Panc1 (cell line): ENCODE measurements at regions not wholly inside any gene's neighbourhood (a gene's known extent, or its start where the extent isn't known, plus 50 kb on each side); places are given as distances from the start of the nearest gene placed in this dataset.

Experiments used
- POLR2AphosphoS5 ChIP-seq: IDR thresholded peaks from 2 replicates; pipeline ENCODE4 v1.6.1; 2012; ENCODE audit warnings: mild to moderate bottlenecking, low read depth, low read length, moderate library complexity
- SIN3A ChIP-seq: IDR thresholded peaks from 2 replicates; pipeline ENCODE4 v1.6.1; 2012; ENCODE audit warnings: low read depth, mild to moderate bottlenecking, low read length, moderate library complexity, borderline replicate concordance; ENCODE audit not compliant: insufficient read depth
- TF ChIP-seq, protein P1 (sequence below): fragments of 450-650 bp; IDR thresholded peaks from 2 replicates; pipeline ENCODE4 v1.5.1; 2017; ENCODE audit warnings: mild to moderate bottlenecking
- TF ChIP-seq, protein P2 (sequence below), 2 experiments: IDR thresholded peaks; 2 replicates each; pipeline ENCODE4 v1.6.1; 2011 to 2012; ENCODE audit warnings: low read depth in 2 of 2, control low read depth in 1 of 2, low read length in 1 of 2, mild to moderate bottlenecking in 1 of 2, moderate library complexity in 1 of 2; ENCODE audit not compliant: insufficient read depth in 1 of 2

DNA sequence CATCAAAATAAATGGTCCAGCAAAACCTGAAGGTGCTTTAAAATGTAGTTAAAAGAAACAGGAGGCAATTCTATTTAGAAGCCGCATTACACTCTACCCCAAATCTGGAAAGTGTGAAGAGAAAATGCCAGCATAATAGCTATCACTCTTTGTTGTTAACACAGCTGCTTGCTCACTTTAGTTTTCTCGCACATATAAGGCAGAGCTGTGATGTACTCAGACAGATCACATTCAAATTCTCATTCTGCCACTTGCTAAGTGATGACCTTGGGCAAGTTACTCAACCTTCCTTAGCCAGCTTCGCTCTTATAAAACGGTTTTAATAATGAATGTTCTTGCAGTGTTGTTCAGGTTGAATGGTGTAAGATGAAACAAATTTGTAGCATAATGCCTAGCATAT lies 56.0 kb upstream of the MGAT4C start:
- TF ChIP-seq, protein P1, sequence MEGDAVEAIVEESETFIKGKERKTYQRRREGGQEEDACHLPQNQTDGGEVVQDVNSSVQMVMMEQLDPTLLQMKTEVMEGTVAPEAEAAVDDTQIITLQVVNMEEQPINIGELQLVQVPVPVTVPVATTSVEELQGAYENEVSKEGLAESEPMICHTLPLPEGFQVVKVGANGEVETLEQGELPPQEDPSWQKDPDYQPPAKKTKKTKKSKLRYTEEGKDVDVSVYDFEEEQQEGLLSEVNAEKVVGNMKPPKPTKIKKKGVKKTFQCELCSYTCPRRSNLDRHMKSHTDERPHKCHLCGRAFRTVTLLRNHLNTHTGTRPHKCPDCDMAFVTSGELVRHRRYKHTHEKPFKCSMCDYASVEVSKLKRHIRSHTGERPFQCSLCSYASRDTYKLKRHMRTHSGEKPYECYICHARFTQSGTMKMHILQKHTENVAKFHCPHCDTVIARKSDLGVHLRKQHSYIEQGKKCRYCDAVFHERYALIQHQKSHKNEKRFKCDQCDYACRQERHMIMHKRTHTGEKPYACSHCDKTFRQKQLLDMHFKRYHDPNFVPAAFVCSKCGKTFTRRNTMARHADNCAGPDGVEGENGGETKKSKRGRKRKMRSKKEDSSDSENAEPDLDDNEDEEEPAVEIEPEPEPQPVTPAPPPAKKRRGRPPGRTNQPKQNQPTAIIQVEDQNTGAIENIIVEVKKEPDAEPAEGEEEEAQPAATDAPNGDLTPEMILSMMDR, result no peak
- TF ChIP-seq, protein P2, sequence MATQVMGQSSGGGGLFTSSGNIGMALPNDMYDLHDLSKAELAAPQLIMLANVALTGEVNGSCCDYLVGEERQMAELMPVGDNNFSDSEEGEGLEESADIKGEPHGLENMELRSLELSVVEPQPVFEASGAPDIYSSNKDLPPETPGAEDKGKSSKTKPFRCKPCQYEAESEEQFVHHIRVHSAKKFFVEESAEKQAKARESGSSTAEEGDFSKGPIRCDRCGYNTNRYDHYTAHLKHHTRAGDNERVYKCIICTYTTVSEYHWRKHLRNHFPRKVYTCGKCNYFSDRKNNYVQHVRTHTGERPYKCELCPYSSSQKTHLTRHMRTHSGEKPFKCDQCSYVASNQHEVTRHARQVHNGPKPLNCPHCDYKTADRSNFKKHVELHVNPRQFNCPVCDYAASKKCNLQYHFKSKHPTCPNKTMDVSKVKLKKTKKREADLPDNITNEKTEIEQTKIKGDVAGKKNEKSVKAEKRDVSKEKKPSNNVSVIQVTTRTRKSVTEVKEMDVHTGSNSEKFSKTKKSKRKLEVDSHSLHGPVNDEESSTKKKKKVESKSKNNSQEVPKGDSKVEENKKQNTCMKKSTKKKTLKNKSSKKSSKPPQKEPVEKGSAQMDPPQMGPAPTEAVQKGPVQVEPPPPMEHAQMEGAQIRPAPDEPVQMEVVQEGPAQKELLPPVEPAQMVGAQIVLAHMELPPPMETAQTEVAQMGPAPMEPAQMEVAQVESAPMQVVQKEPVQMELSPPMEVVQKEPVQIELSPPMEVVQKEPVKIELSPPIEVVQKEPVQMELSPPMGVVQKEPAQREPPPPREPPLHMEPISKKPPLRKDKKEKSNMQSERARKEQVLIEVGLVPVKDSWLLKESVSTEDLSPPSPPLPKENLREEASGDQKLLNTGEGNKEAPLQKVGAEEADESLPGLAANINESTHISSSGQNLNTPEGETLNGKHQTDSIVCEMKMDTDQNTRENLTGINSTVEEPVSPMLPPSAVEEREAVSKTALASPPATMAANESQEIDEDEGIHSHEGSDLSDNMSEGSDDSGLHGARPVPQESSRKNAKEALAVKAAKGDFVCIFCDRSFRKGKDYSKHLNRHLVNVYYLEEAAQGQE (IDR thresholded peaks at IDR 0.05; ENCODE audit: insufficient read depth in 1 of 2, low read depth in 2 of 2, low read length in 1 of 2), result no peak
- TF ChIP-seq POLR2AphosphoS5 (no peak), SIN3A (no peak)
